ENCODE measurements at regions not wholly inside any gene's neighbourhood (a gene's known extent, or its start where the extent isn't known, plus 50 kb on each side); places are given as distances from the start of the nearest gene placed in this dataset.

DNA sequence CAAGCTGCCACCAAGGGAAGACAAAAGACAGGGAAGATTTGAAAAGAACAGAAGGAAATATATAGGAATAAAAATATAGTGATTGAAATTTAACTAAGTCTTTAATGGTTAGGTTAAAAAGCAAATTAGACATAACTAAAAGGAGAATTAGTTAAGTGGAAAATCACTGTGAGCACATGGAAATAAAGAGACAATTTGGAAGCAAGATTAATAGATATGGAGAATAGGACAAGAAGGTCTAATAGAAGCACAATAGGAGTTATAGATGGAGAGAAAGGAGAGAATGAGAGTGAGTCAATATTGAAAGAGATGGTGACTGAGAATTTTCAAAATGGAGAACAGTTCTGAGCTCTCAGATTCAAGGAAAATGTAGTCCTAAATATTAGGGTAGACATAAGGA lies 176.9 kb downstream of the ASB1 start:
- TF ChIP-seq, protein P1, sequence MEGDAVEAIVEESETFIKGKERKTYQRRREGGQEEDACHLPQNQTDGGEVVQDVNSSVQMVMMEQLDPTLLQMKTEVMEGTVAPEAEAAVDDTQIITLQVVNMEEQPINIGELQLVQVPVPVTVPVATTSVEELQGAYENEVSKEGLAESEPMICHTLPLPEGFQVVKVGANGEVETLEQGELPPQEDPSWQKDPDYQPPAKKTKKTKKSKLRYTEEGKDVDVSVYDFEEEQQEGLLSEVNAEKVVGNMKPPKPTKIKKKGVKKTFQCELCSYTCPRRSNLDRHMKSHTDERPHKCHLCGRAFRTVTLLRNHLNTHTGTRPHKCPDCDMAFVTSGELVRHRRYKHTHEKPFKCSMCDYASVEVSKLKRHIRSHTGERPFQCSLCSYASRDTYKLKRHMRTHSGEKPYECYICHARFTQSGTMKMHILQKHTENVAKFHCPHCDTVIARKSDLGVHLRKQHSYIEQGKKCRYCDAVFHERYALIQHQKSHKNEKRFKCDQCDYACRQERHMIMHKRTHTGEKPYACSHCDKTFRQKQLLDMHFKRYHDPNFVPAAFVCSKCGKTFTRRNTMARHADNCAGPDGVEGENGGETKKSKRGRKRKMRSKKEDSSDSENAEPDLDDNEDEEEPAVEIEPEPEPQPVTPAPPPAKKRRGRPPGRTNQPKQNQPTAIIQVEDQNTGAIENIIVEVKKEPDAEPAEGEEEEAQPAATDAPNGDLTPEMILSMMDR (IDR thresholded peaks at IDR 0.05) = no peak
- TF ChIP-seq POLR2A (IDR thresholded peaks at IDR 0.05) = no peak

Measured in uterus (tissue), 2 donors.